CD4-positive, alpha-beta T cell (primary cell): ENCODE measurements at regions not wholly inside any gene's neighbourhood (a gene's known extent, or its start where the extent isn't known, plus 50 kb on each side); places are given as distances from the start of the nearest gene placed in this dataset.

Experiments
- ATAC-seq: fragments of 200-7000 bp; cut with Tn5 transposase; one replicate; pipeline ENCODE4 v1.10.0; 2022; ENCODE audit warnings: mild to moderate bottlenecking; ENCODE audit not compliant: poor library complexity
- CTCF ChIA-PET: fragments of 350-600 bp; sonication (Branson Sonifier 250); formaldehyde crosslinking; loops from one replicate; lab custom pipeline; 2021; ENCODE audit warnings: antibody characterized with exemption, inconsistent platforms; lab: Charles Lee
- POLR2A ChIA-PET: fragments of 350-600 bp; sonication (Branson Sonifier 250); formaldehyde crosslinking; loops from one replicate; lab custom pipeline; 2021; ENCODE audit warnings: antibody characterized with exemption, inconsistent platforms; lab: Charles Lee
- DNase-seq, 14 experiments: peaks; one replicate each; pipeline ENCODE4 v3.0.0-alpha.2; 2013 to 2020; ENCODE audit warnings: mixed read lengths in 2 of 14
- H3K27ac ChIP-seq, 2 donors: one replicate each; pipeline versions ENCODE4 v1.5.1 to v1.7.0; 2013; ENCODE audit warnings: low read length in 2 of 2, low read depth in 1 of 2, mild to moderate bottlenecking in 1 of 2
- H3K27me3 ChIP-seq, 2 experiments: 1 replicate in 1 of 2; 2 replicates in 1 of 2; pipeline versions ENCODE4 v1.6.1 to v1.7.0; 2013; ENCODE audit warnings: low read length in 2 of 2, control low read depth in 1 of 2, mild to moderate bottlenecking in 1 of 2, moderate library complexity in 1 of 2; ENCODE audit not compliant: insufficient read depth in 2 of 2, control insufficient read depth in 1 of 2
- H3K36me3 ChIP-seq: one replicate; pipeline ENCODE4 v1.6.1; 2013; ENCODE audit warnings: low read length, control low read depth; ENCODE audit not compliant: insufficient read depth
- H3K4me1 ChIP-seq: one replicate; pipeline ENCODE4 v1.6.1; 2013; ENCODE audit warnings: low read length, control low read depth; ENCODE audit not compliant: insufficient read depth
- H3K4me3 ChIP-seq: one replicate; pipeline ENCODE4 v1.5.1; 2013; ENCODE audit warnings: mild to moderate bottlenecking, low read length, moderate library complexity
- H3K9me3 ChIP-seq, 2 experiments: 1 replicate in 1 of 2; 2 replicates in 1 of 2; pipeline versions ENCODE4 v1.6.1 to v1.7.0; 2013; ENCODE audit warnings: low read length in 2 of 2, mild to moderate bottlenecking in 2 of 2, control low read depth in 1 of 2, moderate library complexity in 1 of 2; ENCODE audit not compliant: control insufficient read depth in 1 of 2, insufficient read depth in 1 of 2
- H3K27ac Mint-ChIP-seq: one replicate; pipeline ENCODE4 v1.8.0; 2020; ENCODE audit warnings: mixed read lengths
- H3K27me3 Mint-ChIP-seq: one replicate; pipeline ENCODE4 v1.8.0; 2021; ENCODE audit warnings: mixed read lengths
- H3K36me3 Mint-ChIP-seq: one replicate; pipeline ENCODE4 v1.8.0; 2021; ENCODE audit warnings: low read depth, mixed read lengths
- H3K4me1 Mint-ChIP-seq: one replicate; pipeline ENCODE4 v1.8.0; 2021; ENCODE audit warnings: low read depth, mixed read lengths
- H3K4me3 Mint-ChIP-seq: one replicate; pipeline ENCODE4 v1.8.0; 2020; ENCODE audit warnings: mild to moderate bottlenecking, mixed read lengths
- H3K9me3 Mint-ChIP-seq: one replicate; pipeline ENCODE4 v1.8.0; 2020; ENCODE audit warnings: mixed read lengths
- CTCF ChIP-seq: fragments of 200-600 bp; IDR thresholded peaks from one replicate; pipeline ENCODE4 v1.8.0; 2022; ENCODE audit warnings: antibody characterized with exemption, mild to moderate bottlenecking
- intact Hi-C, 2 experiments: fragments of 100-400 bp; cut with DNase I in 1 of 2; cut with micrococcal nuclease in 1 of 2; formaldehyde crosslinking; loops; one replicate each; pipeline versions ENCODE4 v1.15.1 to v1.9.0; 2023 to 2025; cut with DNase I, micrococcal nuclease

GRCh38 chr14:51167587-51168214, 72.3 kb upstream of the TMX1 start:
- no peak for ATAC-seq
- POLR2A ChIA-PET, result no interaction called here
- CTCF ChIA-PET, result no interaction called here

GRCh38 chr14:51168215-51168613, 71.8 kb upstream of the TMX1 start:
- H3K9me3 Mint-ChIP-seq, result no peaks in the 10 kb centered on the region
- no peak for DNase-seq
- no peaks in the 10 kb centered on the region for H3K4me1 Mint-ChIP-seq
- intact Hi-C loops, result no loop called here
- no peak overlapping the region for H3K27ac Mint-ChIP-seq
- TF ChIP-seq CTCF, result no peak
- CTCF ChIA-PET, result no interaction called here
- no peaks in the 10 kb centered on the region for H3K36me3 ChIP-seq
- H3K4me3 ChIP-seq, result no peak overlapping the region
- ATAC-seq, result no peak
- H3K9me3 ChIP-seq, result no peaks in the 10 kb centered on the region
- H3K27me3 Mint-ChIP-seq, result no peaks in the 10 kb centered on the region
- H3K36me3 Mint-ChIP-seq, result no peaks in the 10 kb centered on the region
- no peaks in the 10 kb centered on the region for H3K27me3 ChIP-seq
- H3K27ac ChIP-seq, result no peak overlapping the region
- H3K4me1 ChIP-seq, result no peaks in the 10 kb centered on the region
- POLR2A ChIA-PET, result no interaction called here
- no peak overlapping the region for H3K4me3 Mint-ChIP-seq

More at GRCh38 chr14:51167587-51168214, 72.3 kb upstream of the TMX1 start:
- H3K4me1 Mint-ChIP-seq, result no peaks in the 10 kb centered on the region
- DNase-seq, result no peak
- H3K9me3 ChIP-seq, result no peaks in the 10 kb centered on the region
- H3K36me3 ChIP-seq, result no peaks in the 10 kb centered on the region
- H3K36me3 Mint-ChIP-seq, result no peaks in the 10 kb centered on the region
- no peak for TF ChIP-seq CTCF
- H3K4me1 ChIP-seq, result no peaks in the 10 kb centered on the region
- H3K4me3 ChIP-seq, result no peak overlapping the region
- no peaks in the 10 kb centered on the region for H3K9me3 Mint-ChIP-seq
- intact Hi-C loops, result no loop called here
- H3K27me3 ChIP-seq, result no peaks in the 10 kb centered on the region
- no peak overlapping the region for H3K4me3 Mint-ChIP-seq
- H3K27ac Mint-ChIP-seq, result no peak overlapping the region
- no peaks in the 10 kb centered on the region for H3K27me3 Mint-ChIP-seq
- no peak overlapping the region for H3K27ac ChIP-seq

- Mint-ChIP-seq H3K27ac (no peak overlapping the region), H3K36me3 (no peaks in the 10 kb centered on the region), H3K9me3 (no peaks in the 10 kb centered on the region), H3K4me3 (no peak overlapping the region), H3K4me1 (no peaks in the 10 kb centered on the region), H3K27me3 (peaks cover 24% of the 10 kb centered on the region)
- Histone ChIP-seq H3K36me3 (no peaks in the 10 kb centered on the region), H3K4me3 (no peak overlapping the region), H3K9me3 (no peaks in the 10 kb centered on the region), H3K4me1 (no peaks in the 10 kb centered on the region), H3K27me3 (no peaks in the 10 kb centered on the region), H3K27ac (no peak overlapping the region)
- ChIA-PET CTCF (no interaction called here), POLR2A (no interaction called here)
- no peak for DNase-seq
- intact Hi-C loops, result no loop called here
- TF ChIP-seq CTCF, result no peak
- no peak for ATAC-seq
Measured at GRCh38 chr14:51173863-51174262, 66.2 kb upstream of the TMX1 start.
